ENCODE measurements at regions not wholly inside any gene's neighbourhood (a gene's known extent, or its start where the extent isn't known, plus 50 kb on each side); places are given as distances from the start of the nearest gene placed in this dataset.

- ChIA-PET POLR2A (ENCODE audit: unreplicated experiment) (no interaction called here), CTCF (no interaction called here)
- dilution Hi-C loops (cut with HindIII; ENCODE audit: low sequenced_read_pairs, unreplicated experiment) (no loop called here), in situ Hi-C loops (cut with MboI; ENCODE audit: low sequenced_read_pairs) (no loop called here), intact Hi-C loops (cut with micrococcal nuclease) (no loop called here)
- no peak for TF ChIP-seq CEBPB (IDR thresholded peaks at IDR 0.05; ENCODE audit: low read depth, low read length)
- Histone ChIP-seq H3K4me3 (ENCODE audit: insufficient read depth, low read depth, low read length) (no peak overlapping the region), H3K4ac (ENCODE audit: low read depth, low read length) (no peak overlapping the region), H2BK120ac (ENCODE audit: low read depth, low read length) (no peak overlapping the region), H4K91ac (ENCODE audit: insufficient read depth, low read depth, low read length) (no peak overlapping the region), H3K4me2 (ENCODE audit: low read depth, low read length) (no peak overlapping the region), H2BK15ac (ENCODE audit: low read depth, low read length) (no peak overlapping the region), H3K36me3 (ENCODE audit: control insufficient read depth, insufficient read depth, low read length) (no peaks in the 10 kb centered on the region), H4K20me1 (ENCODE audit: insufficient read depth, low read length) (no peaks in the 10 kb centered on the region), H2AK5ac (ENCODE audit: low read depth, low read length) (no peak overlapping the region), H3K9ac (ENCODE audit: low read depth, low read length) (no peak overlapping the region), H2AK9ac (replicated peaks; ENCODE audit: low read depth, low read length, poor library complexity) (no peak overlapping the region), H3K27ac (ENCODE audit: insufficient read depth, low read length) (no peak overlapping the region), H3K18ac (ENCODE audit: low read depth, low read length) (no peak overlapping the region), H2BK5ac (ENCODE audit: low read depth, low read length, poor library complexity, severe bottlenecking) (no peak overlapping the region), H3K23ac (ENCODE audit: low read depth, low read length) (no peak overlapping the region), H2AFZ (replicated peaks; ENCODE audit: low read length, poor library complexity) (no peak overlapping the region), H3K56ac (ENCODE audit: extremely low read depth, insufficient read depth, low read length) (no peak overlapping the region), H3K9me1 (ENCODE audit: insufficient read depth, low read length) (no peaks in the 10 kb centered on the region), H4K5ac (ENCODE audit: low read depth, low read length) (no peak overlapping the region), H3K9me3 (ENCODE audit: control insufficient read depth, insufficient read depth, low read length) (no peaks in the 10 kb centered on the region), H2BK20ac (ENCODE audit: low read depth, low read length) (no peak overlapping the region), H3K27me3 (ENCODE audit: control insufficient read depth, insufficient read depth, low read length) (no peaks in the 10 kb centered on the region), H4K8ac (ENCODE audit: low read depth in 2 of 2, low read length in 2 of 2) (no peak overlapping the region), H3K79me1 (ENCODE audit: low read depth in 1 of 2, low read length in 2 of 2) (no peaks in the 10 kb centered on the region), H3K4me1 (ENCODE audit: control insufficient read depth, insufficient read depth, low read length) (no peaks in the 10 kb centered on the region), H3K14ac (replicated peaks; ENCODE audit: low read depth, low read length) (no peak overlapping the region)
- BruUV-seq (replicated peaks) = no TSS peak
- no CpG with 5 or more reads among the region's 2 CpGs for WGBS, 2 experiments (ENCODE audit: extremely low coverage in 2 of 2, insufficient read length in 1 of 2)
- DNase-seq = no peak
- no peak for ATAC-seq (ENCODE audit: low read depth)
Observed at GRCh38 chr11:96760306-96760705, 370.5 kb downstream of the JRKL start.

Measured in IMR-90 (cell line).